Loucy (cell line): ENCODE measurements at regions not wholly inside any gene's neighbourhood (a gene's known extent, or its start where the extent isn't known, plus 50 kb on each side); places are given as distances from the start of the nearest gene placed in this dataset.

Experiments used
- EZH2phosphoT487 ChIP-seq: fragments of 200-600 bp; IDR thresholded peaks from 2 replicates; pipeline ENCODE4 v1.6.1; 2018; ENCODE audit warnings: antibody characterized with exemption, mild to moderate bottlenecking, moderate library complexity, borderline replicate concordance
- TF ChIP-seq, protein P1 (sequence below): fragments of 200-600 bp; sonication (generic); conservative IDR thresholded peaks from 2 replicates; pipeline ENCODE4 v1.5.1; 2014; ENCODE audit warnings: mild to moderate bottlenecking, antibody characterized with exemption, low read length

DNA sequence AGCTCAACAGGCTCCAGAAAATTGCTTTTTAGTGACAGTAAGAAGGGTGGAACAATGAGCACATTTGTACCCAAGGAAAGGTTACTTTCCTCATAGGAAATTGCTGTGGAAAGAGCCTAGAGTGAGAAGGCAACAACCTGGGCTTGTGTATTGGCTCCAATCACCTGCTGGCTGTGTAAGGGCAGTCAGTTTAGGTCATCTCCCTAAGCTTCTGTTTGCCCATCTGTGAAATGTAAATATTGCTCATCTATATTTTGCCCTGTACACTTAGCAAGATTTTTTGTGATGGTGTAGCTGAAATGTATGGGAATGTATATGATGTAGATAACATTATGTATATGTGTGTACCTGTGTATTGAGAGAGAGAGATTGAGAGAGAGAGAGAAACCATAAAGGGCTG lies 225.2 kb upstream of the MPHOSPH6 start:
- TF ChIP-seq, protein P1, sequence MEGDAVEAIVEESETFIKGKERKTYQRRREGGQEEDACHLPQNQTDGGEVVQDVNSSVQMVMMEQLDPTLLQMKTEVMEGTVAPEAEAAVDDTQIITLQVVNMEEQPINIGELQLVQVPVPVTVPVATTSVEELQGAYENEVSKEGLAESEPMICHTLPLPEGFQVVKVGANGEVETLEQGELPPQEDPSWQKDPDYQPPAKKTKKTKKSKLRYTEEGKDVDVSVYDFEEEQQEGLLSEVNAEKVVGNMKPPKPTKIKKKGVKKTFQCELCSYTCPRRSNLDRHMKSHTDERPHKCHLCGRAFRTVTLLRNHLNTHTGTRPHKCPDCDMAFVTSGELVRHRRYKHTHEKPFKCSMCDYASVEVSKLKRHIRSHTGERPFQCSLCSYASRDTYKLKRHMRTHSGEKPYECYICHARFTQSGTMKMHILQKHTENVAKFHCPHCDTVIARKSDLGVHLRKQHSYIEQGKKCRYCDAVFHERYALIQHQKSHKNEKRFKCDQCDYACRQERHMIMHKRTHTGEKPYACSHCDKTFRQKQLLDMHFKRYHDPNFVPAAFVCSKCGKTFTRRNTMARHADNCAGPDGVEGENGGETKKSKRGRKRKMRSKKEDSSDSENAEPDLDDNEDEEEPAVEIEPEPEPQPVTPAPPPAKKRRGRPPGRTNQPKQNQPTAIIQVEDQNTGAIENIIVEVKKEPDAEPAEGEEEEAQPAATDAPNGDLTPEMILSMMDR, result no peak
- no peak for TF ChIP-seq EZH2phosphoT487
